SH-SY5Y (cell line): ENCODE measurements at regions not wholly inside any gene's neighbourhood (a gene's known extent, or its start where the extent isn't known, plus 50 kb on each side); places are given as distances from the start of the nearest gene placed in this dataset.

Source experiments
- GATA2 ChIP-seq: IDR thresholded peaks from 2 replicates; pipeline ENCODE4 v1.6.1; 2011; ENCODE audit warnings: mild to moderate bottlenecking, low read depth, low read length
- GATA3 ChIP-seq: IDR thresholded peaks from 2 replicates; pipeline ENCODE4 v1.6.1; 2011; ENCODE audit warnings: low read depth, mild to moderate bottlenecking, low read length, moderate library complexity

GRCh38 chr7:1336509-1336908, 103.8 kb downstream of the UNCX start:
- TF ChIP-seq GATA2 (no peak), GATA3 (no peak)
